HG02885 (cell line): ENCODE measurements at regions not wholly inside any gene's neighbourhood (a gene's known extent, or its start where the extent isn't known, plus 50 kb on each side); places are given as distances from the start of the nearest gene placed in this dataset.

Source experiments
- ATAC-seq: cut with Tn5 transposase; IDR thresholded peaks from one replicate; pipeline ENCODE4 v1.9.1; 2021; ENCODE audit warnings: mild to moderate bottlenecking; ENCODE audit not compliant: unreplicated experiment, poor library complexity

DNA sequence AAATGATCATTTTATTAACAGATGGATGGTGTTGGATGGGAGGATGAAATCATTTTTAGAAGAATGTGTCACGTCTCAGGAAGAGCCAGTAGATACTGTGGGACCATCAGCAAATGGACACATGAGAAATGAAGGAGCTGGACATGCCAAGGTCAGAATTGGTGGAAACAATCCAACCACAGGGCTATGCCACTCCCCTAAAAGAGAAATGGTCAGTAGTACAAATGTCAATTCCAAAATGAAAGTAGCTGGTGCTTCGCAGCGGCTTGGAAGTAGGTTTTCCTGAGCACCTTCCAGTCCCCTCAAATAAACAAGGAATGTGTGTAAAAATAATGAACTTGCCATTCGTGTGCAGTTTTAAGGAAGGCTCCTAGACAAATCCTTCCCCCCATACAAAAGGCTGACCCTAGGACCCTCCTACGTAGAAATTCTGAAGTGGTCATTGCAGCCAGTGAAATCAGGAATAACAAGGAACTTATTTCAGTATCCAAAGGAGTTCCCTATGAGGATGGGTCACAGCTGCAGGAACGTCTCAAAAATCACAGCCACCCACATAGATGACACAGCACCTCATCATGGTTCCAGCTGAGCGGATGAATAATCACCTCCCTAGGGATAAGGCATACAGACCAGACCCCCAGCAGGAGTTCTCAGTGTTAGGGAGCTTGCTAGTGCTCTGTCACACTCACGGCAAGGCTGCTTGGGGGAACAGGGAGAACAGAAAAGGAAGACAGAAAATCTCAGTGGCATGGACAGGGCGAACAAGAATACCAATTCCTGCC is 239.2 kb downstream of the HS3ST3A1 start:
- no peak for ATAC-seq

DNA sequence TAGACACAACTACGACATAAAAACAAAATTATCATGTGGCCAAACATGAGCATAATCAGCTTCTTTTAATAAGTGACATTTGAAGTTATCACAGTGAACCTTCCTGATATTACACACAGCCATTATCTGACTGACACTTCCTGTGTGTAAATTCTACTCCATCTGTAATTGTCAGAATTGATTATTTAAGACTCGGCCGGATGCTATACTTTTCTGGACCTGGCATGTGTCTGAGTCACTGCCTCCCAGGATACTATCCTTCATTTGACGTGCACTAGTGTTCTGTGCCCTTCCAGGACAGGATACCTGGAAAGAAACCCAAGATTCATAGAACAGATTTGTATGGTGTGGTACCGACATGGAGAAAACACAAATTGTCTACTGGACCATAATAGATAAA is 242.0 kb downstream of the HS3ST3A1 start:
- ATAC-seq, result no peak

- ATAC-seq, result no peak
These were observed 246.7 kb downstream of the HS3ST3A1 start for GRCh38 chr17:13355054-13355453.

DNA sequence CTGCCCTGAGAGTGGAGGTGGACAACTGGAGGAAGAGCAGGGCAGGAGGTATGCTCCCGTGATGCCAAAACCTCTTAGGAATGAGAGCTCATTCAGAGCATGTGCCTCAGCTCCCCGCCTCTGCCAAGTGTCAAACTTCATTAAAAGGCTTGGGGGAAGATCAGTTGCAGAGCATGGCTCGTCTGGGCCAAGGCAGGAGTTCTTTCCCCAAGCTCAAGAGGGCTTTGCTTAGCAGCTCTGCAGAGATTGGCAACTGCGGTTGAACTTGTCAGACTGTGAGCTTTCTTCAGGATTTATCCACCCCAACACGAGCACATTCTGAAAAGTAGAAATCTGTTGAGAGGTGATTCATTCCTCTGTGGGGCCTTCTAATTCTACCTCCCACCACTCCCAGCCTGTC is 248.1 kb downstream of the HS3ST3A1 start:
- no peak for ATAC-seq

DNA sequence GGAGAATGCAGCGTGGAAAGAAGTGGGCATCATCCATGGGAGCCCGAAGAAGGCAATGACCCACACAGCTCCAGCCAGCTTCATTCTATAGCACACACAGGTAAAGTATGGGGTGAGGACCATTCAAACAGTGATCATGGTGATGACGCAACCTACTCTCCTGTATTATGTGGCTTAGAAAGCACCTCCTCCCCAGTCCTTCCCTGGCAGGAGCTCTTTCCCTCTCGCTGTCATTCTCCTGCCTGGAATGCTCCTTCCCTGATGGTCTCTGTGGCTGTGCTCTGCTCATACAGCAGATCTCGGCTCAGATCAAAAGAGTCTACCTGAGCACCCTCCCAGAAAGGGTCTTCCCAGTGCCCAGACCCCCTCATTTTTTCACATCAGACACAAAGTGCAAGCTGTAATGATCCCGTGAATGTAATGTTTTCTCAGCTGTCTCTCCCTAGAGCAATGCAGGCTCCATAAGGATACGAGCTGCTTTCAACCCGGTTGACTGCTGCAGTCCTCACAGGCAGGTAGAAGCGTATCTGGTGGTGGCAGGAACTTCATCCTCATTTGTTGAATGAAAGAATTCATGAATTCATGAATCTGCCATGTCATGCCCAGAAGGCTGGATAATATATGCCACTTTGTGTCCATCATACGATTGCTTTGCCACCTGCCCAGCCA is 248.8 kb downstream of the HS3ST3A1 start:
- ATAC-seq, result no peak

- ATAC-seq, result no peak
These were observed 250.7 kb downstream of the HS3ST3A1 start for GRCh38 chr17:13351046-13351445.

GRCh38 chr17:13350466-13350865 is 251.3 kb downstream of the HS3ST3A1 start:
- no peak for ATAC-seq

GRCh38 chr17:13346996-13347762 is 254.6 kb downstream of the HS3ST3A1 start:
- no peak for ATAC-seq

DNA sequence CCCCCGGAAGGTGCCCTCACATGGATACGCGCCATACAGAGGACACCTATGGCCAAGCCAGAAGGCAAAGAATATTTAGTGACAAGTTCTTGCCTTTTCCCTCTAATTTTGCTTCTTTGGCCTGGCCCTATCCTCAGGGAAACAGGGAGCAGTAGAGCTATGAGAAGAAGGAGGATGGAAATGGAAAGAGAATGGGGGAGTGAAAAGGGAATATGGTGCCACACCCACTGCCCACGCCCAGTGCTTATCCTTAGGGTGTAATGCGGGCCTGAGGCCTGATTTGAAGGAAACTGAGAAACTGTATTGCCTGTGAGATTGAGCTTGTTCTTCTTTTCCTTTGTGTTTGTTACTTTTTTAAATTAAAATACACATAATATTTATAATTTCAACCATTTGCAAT is 255.1 kb downstream of the HS3ST3A1 start:
- no peak for ATAC-seq

DNA sequence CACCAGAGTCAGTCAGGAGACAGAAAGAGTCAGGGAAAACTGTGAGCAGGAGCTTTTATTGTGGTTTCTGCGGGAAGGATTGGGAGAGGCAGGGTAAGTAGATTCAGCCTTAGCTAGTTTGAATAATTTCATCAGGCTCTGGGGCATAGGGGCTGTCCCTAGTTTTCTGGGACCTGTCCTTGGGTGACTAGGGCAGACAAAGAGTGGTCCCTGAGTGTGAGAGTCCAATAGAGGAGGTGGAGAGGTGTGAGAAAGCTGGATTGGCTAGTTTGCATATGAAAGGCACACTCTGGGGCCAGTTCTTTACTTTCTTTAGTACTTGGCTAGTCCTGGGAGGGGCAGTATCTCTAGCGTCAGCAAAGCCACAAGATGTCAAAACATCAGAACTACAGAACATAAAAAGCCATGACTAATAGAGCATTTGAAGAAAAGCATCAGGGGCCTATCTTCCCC is 255.6 kb downstream of the HS3ST3A1 start:
- no peak for ATAC-seq

GRCh38 chr17:13338421-13338820 is 263.3 kb downstream of the HS3ST3A1 start:
- ATAC-seq, result no peak

- no peak for ATAC-seq
These were observed 263.8 kb downstream of the HS3ST3A1 start for GRCh38 chr17:13337864-13338371.

GRCh38 chr17:13337151-13337550 is 264.6 kb downstream of the HS3ST3A1 start:
- no peak for ATAC-seq

DNA sequence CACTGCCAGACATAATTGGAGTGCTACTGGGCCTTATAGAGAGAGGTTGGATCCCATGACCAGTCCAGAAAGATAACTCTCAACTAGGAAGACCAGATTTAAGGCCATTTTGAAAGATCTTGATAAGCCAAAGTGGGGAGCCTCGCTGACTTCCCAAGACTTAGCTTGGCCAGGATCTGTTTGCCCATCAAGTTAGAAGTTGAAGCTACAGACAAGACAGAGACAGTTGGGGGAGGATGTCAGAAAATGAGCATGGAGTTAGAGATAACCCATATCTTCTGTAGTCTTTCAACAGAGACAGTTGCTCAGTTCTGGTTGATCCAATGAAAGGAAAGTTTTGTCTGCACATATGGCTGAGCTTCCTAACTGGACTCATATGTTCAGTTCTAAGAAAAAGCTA is 267.4 kb downstream of the HS3ST3A1 start:
- no peak for ATAC-seq

DNA sequence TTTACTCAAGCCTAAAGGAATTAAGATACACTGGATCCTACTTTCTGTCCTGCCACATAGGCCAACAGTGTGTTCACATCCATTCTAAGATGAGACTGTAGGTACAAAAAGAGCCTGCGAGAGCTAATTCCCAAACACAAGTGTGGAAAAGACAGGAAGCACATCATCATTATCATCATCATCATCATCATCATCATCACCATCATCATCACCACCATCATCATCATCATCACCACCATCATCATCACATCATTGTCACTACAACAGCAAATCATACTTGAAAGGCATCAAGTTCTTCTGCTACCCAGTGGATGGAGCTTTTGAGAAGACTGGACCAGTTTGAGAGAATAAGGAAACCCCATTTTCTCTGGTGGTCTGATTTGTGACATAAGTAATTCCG is 268.1 kb downstream of the HS3ST3A1 start:
- no peak for ATAC-seq

DNA sequence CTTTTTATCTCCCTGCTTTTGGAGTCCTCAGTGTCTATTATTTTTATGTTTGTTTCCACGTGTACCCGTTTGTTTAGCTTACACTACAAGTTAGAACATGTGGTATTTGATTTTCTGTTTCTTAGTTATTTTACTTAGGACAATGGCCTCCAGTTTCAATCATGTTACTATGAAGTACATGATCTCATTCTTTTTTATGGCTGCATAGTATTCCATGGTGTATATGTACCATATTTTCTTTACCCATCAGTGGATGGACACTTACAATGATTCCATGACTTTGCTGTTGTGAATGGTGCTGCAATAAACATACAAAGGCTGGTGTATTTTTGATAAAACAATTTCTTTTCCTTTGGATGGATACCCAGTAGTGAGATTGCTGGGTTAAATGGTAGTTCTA is 269.5 kb downstream of the HS3ST3A1 start:
- no peak for ATAC-seq

- no peak for ATAC-seq
These were observed 272.3 kb downstream of the HS3ST3A1 start for GRCh38 chr17:13329421-13329820.

DNA sequence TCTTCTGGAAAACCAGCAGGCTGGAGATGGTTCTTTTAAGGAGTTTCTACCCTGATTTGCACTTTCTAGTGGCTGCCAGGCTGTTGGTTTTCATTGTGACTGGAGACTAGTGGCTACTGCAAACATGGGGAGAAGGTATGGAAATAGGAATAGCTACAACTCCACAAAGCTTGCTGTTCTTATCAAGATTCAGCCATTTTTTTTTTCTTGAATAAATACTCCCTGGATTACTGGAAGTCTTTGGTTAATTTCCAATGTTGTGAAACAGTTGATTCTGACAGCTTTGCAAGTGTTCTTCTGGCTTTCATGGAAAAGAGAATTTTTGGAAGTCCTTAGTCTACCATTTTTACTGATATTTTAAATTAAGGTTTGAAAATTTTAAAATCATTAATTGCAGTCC is 277.7 kb downstream of the HS3ST3A1 start:
- no peak for ATAC-seq

DNA sequence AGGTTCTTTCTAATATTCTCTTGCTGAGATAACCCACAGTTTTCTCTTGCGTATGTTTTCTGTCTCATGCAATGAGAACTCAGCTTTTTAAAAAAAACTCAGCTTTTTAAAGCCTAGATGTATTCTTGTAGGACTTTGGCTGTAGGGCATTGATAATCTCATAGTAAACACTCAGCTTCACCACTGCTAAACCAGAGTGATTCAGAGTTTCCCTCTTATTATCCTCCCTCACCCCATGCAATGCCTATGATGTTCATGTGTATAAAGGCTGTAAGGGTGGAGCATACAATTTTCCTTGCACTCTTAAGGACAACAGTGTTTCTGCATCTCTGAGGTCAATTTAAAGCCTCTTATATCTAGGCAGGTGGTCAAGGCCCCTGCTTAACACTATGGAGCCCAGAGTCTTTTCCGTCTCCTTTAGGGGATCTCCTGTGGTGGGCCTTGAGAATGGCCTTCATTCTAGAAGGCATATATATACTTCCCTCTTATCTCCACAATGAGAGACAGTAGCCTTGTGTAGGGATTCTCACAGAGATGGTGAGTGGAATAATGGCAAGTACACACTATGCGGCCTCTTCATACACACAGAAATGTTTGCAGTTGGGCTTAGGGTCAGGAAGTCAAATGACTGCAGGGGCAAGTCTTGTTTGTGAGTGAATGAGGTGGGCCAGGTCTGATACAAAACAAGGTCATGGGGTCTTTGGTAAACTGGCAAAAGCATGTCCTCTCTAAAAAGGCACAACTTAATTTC is 279.6 kb downstream of the HS3ST3A1 start:
- no peak for ATAC-seq

GRCh38 chr17:13320046-13320785 is 281.5 kb downstream of the HS3ST3A1 start:
- ATAC-seq, result no peak
